ENCODE measurements at regions not wholly inside any gene's neighbourhood (a gene's known extent, or its start where the extent isn't known, plus 50 kb on each side); places are given as distances from the start of the nearest gene placed in this dataset.

- TF ChIP-seq GTF2I (CRISPR knock-in tag; conservative IDR thresholded peaks at IDR 0.05) (no peak), ATF3 (CRISPR knock-in tag; conservative IDR thresholded peaks at IDR 0.05) (no peak), AFF4 (CRISPR knock-in tag; IDR thresholded peaks at IDR 0.05; ENCODE audit: borderline replicate concordance) (no peak), TP53 (CRISPR knock-in tag; IDR thresholded peaks at IDR 0.05) (no peak), PRDM15 (CRISPR knock-in tag; IDR thresholded peaks at IDR 0.05) (no peak), OVOL2 (CRISPR knock-in tag; IDR thresholded peaks at IDR 0.05; ENCODE audit: borderline replicate concordance) (no peak), ZNF263 (CRISPR knock-in tag; IDR thresholded peaks at IDR 0.05; ENCODE audit: low read depth) (no peak), NFE2L1 (CRISPR knock-in tag; IDR thresholded peaks at IDR 0.05) (no peak), ZMAT4 (CRISPR knock-in tag; IDR thresholded peaks at IDR 0.05) (no peak), AR (CRISPR knock-in tag; IDR thresholded peaks at IDR 0.05) (no peak), ZNF232 (CRISPR knock-in tag; IDR thresholded peaks at IDR 0.05) (no peak)
Observed at GRCh38 chr9:68653141-68653595, 51.9 kb upstream of the PIP5K1B start (continued).

- Mint-ChIP-seq H3K27ac (no peak overlapping the region), H3K27me3 (ENCODE audit: low read depth) (no peaks in the 10 kb centered on the region; the same call in 1 of the 2 replicates), H3K4me3 (no peak overlapping the region), H3K4me1 (no peaks in the 10 kb centered on the region), H3K9me3 (peaks cover 5% of the 10 kb centered on the region), H3K36me3 (no peaks in the 10 kb centered on the region)
- ATAC-seq: no peak
- DNase-seq (ENCODE audit: low spot score): no peak
- CTCF ChIA-PET: no interaction called here
- TF ChIP-seq CBFB (CRISPR knock-in tag; IDR thresholded peaks at IDR 0.05; ENCODE audit: low read depth): no peak
- no peak for TF ChIP-seq ZNF512 (CRISPR knock-in tag; IDR thresholded peaks at IDR 0.05; ENCODE audit: borderline replicate concordance)
- TF ChIP-seq RELA (CRISPR knock-in tag; IDR thresholded peaks at IDR 0.05; ENCODE audit: borderline replicate concordance): no peak
- TF ChIP-seq ATF6 (CRISPR knock-in tag; IDR thresholded peaks at IDR 0.05): no peak
- POLR2A ChIA-PET: no interaction called here
Observed at GRCh38 chr9:68654075-68654474, 51.0 kb upstream of the PIP5K1B start.

Measured in WTC11 (cell line).